Left hindlimb (tissue), 1 donor: ENCODE measurements at regions not wholly inside any gene's neighbourhood (a gene's known extent, or its start where the extent isn't known, plus 50 kb on each side); places are given as distances from the start of the nearest gene placed in this dataset.
"Not testable (repeated sequence)": the region's sequence is repeated elsewhere in the genome, so short reads cannot be mapped to it uniquely, and the experiment has no call there.

Experiments
- DNase-seq: peaks from one replicate; pipeline ENCODE4 v3.0.0-alpha.2; 2018

DNA sequence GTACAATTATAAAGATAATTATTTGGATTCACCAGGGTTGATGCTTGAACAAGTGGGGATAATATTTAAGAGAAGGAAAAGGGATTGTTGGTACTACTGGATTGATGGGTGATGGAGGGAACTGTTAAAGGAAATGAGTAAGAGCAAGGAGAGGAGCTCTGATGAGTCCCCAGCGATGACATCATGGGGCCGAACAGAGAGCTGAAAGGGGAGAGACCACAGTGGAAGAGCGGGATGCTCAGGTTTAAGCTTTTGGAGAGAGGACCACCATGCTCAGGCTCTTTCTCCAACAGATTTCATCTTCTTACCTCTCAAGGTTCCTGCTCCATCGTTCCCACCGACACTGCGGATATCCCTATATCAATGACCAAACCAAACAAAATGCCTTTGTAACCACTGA lies 568.7 kb downstream of the ETS1 start:
- no peak for DNase-seq

- no peak for DNase-seq
These were observed 581.8 kb downstream of the ETS1 start for GRCh38 chr11:128005562-128005961.

DNA sequence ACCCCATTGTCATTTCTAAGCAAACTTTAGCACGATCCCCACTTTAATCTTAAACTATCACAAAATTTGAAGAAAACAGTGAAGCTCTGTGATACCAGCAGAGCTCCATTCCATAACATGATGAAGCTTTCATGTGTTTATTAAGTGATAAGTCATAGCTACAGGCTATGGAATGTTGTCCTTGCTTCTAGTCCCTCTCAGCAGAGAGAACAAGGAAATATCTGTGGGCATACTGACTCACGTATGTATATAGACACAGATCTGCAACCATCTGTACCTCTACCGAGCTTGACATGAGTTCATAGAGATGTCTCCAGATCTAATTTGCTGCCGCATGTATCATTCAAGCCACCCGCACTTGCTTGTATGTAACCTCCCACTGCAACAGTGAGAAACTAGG lies 588.9 kb downstream of the ETS1 start:
- no peak for DNase-seq

GRCh38 chr11:127997594-127997993 lies 589.8 kb downstream of the ETS1 start:
- no peak for DNase-seq

DNA sequence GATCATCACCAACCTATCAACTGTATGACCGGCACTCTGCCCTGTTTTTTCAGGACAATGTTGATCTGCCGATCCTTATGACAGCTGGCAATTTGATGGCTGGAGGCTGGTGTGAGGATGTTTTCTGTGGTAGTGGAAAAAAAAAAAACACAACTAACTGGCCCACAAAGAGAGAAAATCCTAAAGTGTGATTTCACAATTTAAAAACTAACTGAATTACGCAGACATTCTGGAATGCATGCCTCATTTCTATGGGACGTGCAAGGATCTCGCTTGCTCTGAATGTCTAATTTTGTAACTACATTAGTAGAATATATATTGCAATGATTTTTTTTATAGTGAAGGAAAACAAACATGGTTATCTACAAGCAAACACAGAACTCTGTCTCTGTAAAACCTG lies 590.5 kb downstream of the ETS1 start:
- no peak for DNase-seq

DNA sequence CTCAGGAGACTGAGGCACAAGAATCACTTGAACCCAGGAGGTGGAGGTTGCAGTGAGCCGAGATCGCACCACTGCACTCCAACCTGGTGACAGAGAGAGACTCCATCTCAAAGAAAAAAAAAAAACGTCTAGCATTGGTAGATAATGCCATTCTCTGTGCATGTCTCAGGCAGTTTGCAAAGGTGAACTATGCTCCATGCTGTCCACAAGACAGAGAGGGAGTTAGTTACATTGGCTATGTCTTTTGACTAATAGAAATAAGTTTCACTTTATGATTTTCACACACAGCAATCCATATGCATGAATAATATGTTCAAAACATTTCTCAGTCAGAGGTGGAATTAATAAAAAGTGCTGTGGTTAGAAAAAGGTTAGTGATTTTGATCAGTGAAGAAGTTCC lies 591.4 kb downstream of the ETS1 start:
- no peak for DNase-seq

DNA sequence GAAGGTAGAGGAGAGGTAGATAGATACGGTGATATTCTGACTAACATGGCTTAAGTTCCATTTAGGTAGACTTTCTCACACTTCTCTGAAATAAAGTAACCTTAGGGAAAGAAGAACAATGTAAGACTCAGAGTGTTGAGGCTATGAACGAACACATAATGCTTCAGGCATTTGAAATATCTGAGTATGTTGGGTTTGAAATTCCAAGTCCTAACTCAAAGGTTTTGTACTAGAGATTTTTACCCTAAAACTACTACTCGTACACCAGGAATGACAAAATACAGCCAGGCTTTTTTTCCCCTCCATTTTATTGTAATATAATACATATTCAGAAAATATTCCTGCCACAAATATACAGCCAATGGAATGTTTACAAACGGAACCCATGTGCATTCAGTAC lies 592.6 kb downstream of the ETS1 start:
- DNase-seq = no peak

GRCh38 chr11:127993788-127994187 lies 593.6 kb downstream of the ETS1 start:
- no peak for DNase-seq

- no peak for DNase-seq
These were observed 594.1 kb downstream of the ETS1 start for GRCh38 chr11:127993281-127993680.

GRCh38 chr11:127986073-127986472 lies 601.3 kb downstream of the ETS1 start:
- DNase-seq = no peak

GRCh38 chr11:127972816-127973215 lies 614.5 kb downstream of the ETS1 start:
- DNase-seq = no peak

DNA sequence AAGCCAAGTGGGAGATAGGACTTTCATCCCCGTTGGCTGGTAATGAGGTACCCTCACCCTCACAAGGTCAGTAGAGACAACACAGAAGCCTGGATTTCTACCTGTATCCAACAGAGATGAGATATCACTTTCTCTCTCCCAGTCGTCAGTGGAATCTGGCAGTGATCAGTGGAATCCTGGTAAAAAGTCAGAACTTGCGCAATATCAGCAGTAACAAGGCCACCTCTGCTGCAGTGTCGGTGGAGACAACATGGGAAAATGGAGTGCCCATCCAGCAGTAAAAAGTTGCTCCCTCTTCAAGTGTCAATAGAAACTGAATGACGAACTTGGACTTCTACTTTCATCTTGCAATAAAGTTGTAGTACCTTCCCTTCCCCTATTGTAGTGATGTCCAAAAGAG lies 615.9 kb downstream of the ETS1 start:
- no peak for DNase-seq

DNA sequence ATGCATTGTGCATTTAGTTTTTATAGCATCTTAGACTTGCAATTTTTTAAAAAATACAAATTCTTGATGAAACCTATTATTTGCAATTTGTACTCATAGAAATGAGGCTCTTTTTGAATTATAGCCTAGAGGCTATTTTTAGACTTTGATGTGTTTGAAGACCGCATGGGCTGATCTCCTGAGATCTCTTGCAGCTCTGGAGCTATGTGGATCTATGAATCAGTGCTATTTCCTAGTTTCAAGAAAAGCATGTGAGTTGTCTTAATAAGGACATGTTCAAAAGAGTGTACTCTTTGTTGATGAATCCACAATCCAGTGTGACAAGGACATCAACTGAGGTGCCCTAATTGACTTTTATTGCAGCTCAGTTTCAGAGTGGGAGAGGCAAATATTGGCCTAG lies 620.5 kb downstream of the ETS1 start:
- no peak for DNase-seq

GRCh38 chr11:127965939-127966668 lies 621.3 kb downstream of the ETS1 start:
- no peak for DNase-seq

DNA sequence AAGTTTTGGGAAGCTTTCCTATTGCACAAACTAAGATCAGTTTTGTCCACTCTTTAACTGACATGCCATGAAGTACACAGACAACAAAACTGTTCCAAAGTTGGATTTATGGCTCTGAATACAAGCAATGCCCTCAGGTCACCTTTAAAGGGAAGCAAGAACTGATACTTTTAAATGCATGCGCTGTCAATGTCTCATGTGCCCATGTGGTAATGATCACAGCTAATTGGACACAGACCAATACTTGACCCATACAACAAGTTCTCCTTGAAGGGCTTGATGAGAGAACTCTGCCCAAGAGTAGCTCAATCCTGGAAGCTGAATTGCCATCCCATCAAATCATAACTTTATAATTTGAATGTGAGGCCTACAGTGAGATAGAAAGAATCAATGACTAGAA lies 624.9 kb downstream of the ETS1 start:
- no peak for DNase-seq

DNA sequence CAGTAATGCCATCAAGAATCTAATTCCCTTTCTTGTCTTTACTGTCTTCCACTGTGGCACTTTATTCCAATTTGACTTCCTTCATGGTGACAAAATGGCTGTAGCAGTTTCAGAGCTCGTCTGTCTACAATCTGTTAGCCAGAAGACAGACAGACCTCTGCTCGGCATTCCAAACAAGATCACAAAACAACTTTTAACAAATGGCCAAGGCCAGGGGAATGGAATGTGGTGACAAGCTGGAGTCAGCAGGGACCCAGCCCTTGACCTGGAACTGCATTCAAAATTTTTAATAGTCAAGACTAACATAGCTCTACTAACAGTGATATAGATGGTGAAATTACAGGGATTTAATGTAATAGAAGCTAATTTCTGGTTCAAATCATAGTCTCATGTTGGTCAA lies 637.2 kb downstream of the ETS1 start:
- DNase-seq = no peak

DNA sequence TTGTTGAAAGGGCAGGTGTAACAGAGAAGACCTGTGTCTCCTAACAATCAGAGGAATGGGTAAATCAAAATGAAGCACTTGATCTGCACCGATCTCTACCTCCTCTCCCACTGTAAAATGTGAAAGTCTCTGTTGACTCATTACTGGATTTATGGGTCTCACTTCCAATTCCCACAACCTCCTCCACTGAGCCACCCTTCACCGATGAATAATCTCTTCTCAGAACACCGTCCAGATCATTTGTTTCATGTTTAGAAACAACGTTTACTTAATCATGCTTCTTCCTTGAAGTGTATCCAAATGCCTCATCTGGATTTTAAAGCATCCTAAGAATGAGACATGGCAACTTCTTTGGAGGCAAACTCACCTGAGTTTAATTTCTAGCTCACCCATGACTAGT lies 643.6 kb downstream of the ETS1 start:
- no peak for DNase-seq

DNA sequence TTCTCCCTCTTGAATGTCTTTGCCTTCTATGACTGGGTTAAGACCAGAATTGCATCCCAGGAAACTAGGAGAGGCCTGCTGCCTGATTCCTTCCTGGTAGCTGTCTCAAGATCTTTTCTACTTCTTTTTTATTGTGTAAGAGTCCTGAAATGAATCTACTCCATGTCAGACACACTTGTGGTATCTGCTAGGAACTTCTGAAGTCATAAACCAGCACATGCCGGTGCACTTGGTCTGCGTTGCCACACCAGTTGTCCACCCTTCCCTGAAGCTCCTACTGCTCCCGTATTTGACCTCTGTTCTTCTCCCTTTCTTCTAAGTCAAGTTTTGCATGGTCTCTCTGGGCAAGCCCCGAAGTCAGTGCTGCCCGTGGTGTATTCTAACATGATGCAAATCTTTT lies 644.2 kb downstream of the ETS1 start:
- no peak for DNase-seq

GRCh38 chr11:127941554-127941953 lies 645.8 kb downstream of the ETS1 start:
- DNase-seq = not testable (repeated sequence)

GRCh38 chr11:127939000-127939399 lies 648.4 kb downstream of the ETS1 start:
- no peak for DNase-seq

DNA sequence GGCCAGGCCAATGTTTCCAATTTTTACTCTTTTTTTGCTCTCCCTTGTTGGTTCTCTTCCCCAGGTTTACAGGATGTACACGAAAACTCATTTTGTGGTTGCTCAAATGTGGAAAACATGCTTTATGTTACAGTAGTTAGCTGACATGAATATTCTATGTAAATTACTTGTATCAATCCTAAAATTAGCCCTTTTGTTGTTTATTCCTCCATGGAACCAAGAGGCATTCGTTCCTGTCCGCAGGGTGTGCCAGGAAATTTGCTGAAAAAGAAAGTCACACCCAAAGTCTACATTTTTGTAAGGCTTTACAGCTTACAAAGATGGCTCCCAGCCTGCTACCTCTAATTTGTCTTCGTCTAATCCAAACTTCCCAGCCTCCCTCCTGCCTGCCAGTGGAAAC lies 652.3 kb downstream of the ETS1 start:
- no peak for DNase-seq

DNA sequence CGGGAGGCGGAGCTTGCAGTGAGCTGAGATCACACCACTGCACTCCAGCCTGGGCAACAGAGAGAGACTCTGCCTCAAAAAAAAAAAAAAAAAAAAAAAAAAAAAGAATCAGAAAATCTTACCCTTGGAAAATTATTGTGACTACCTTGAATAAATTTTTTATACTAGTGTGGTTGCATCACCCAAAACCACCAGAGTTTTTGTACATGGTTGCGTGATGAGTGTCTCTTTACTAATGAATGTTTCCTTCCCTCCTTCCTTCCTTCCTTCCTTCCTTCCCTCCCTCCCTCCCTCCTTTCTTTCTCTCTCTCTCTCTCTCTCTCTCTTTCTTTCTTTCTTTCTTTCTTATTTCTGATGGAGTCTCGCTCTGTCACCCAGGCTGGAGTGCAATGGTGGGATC lies 653.4 kb downstream of the ETS1 start:
- not testable (repeated sequence) for DNase-seq

GRCh38 chr11:127931803-127932202 lies 655.6 kb downstream of the ETS1 start:
- DNase-seq = no peak

GRCh38 chr11:127926721-127927120 lies 660.6 kb downstream of the ETS1 start:
- DNase-seq = no peak

DNA sequence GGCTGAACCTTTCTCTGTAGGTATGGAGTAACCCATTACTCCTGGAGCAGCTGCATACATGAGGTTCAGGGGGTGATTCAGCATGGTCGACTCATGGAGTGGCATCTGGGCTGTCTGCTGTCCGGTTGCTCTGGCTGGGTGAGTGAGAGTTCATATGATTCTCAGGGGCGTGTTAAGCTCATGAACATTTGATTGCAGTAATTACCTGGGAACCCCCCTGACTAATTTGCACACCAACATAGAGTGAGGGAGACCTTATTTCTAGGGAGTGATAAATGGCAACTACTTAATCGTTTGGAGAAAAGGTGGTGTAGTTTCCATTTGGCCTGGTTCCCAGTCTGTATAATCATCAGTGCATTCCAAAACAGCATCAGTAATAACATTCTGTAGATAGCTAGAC lies 661.9 kb downstream of the ETS1 start:
- no peak for DNase-seq
